C4-2B (cell line): ENCODE measurements at regions not wholly inside any gene's neighbourhood (a gene's known extent, or its start where the extent isn't known, plus 50 kb on each side); places are given as distances from the start of the nearest gene placed in this dataset.

ENCODE experiments used
- ZFX ChIP-seq: fragments of 450-650 bp; IDR thresholded peaks from 2 replicates; pipeline ENCODE4 v1.6.1; 2017
- TF ChIP-seq, protein P1 (sequence below): fragments of 450-650 bp; conservative IDR thresholded peaks from 2 replicates; pipeline ENCODE4 v1.5.1; 2017; ENCODE audit warnings: mild to moderate bottlenecking

DNA sequence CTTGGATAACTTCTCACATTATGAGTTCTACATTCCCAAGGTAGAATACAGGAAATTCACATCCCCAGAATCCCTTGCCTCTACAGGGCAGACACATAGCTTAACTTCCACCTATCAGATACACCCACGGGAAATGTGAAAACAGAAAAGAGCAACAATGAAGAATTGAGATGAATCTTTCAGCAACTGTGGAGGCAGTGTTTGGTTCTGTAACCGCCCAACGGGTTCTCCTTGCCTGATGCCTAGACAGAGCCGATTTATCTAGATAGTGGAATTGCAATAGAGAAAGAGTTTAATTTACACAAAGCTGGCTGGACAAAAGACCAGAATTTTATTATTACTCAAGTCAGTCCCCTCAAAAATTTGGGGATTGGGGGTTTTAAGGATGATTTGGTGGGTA is 138.8 kb downstream of the MTPAP start:
- TF ChIP-seq, protein P1, sequence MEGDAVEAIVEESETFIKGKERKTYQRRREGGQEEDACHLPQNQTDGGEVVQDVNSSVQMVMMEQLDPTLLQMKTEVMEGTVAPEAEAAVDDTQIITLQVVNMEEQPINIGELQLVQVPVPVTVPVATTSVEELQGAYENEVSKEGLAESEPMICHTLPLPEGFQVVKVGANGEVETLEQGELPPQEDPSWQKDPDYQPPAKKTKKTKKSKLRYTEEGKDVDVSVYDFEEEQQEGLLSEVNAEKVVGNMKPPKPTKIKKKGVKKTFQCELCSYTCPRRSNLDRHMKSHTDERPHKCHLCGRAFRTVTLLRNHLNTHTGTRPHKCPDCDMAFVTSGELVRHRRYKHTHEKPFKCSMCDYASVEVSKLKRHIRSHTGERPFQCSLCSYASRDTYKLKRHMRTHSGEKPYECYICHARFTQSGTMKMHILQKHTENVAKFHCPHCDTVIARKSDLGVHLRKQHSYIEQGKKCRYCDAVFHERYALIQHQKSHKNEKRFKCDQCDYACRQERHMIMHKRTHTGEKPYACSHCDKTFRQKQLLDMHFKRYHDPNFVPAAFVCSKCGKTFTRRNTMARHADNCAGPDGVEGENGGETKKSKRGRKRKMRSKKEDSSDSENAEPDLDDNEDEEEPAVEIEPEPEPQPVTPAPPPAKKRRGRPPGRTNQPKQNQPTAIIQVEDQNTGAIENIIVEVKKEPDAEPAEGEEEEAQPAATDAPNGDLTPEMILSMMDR, result no peak
- no peak for TF ChIP-seq ZFX
